ENCODE measurements at regions not wholly inside any gene's neighbourhood (a gene's known extent, or its start where the extent isn't known, plus 50 kb on each side); places are given as distances from the start of the nearest gene placed in this dataset.

- TF ChIP-seq, protein P1, sequence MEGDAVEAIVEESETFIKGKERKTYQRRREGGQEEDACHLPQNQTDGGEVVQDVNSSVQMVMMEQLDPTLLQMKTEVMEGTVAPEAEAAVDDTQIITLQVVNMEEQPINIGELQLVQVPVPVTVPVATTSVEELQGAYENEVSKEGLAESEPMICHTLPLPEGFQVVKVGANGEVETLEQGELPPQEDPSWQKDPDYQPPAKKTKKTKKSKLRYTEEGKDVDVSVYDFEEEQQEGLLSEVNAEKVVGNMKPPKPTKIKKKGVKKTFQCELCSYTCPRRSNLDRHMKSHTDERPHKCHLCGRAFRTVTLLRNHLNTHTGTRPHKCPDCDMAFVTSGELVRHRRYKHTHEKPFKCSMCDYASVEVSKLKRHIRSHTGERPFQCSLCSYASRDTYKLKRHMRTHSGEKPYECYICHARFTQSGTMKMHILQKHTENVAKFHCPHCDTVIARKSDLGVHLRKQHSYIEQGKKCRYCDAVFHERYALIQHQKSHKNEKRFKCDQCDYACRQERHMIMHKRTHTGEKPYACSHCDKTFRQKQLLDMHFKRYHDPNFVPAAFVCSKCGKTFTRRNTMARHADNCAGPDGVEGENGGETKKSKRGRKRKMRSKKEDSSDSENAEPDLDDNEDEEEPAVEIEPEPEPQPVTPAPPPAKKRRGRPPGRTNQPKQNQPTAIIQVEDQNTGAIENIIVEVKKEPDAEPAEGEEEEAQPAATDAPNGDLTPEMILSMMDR (conservative IDR thresholded peaks at IDR 0.05; ENCODE audit: low read depth, low read length), result no peak
- TF ChIP-seq EZH2 (IDR thresholded peaks at IDR 0.05; ENCODE audit: low read length, unreplicated experiment) (no peak), EZH2phosphoT487 (IDR thresholded peaks at IDR 0.05; ENCODE audit: borderline replicate concordance, low read length) (no peak)
Measured at GRCh38 chr2:83323038-83323437, 1136.0 kb downstream of the SUCLG1 start.
